ENCODE measurements at regions not wholly inside any gene's neighbourhood (a gene's known extent, or its start where the extent isn't known, plus 50 kb on each side); places are given as distances from the start of the nearest gene placed in this dataset.

DNA sequence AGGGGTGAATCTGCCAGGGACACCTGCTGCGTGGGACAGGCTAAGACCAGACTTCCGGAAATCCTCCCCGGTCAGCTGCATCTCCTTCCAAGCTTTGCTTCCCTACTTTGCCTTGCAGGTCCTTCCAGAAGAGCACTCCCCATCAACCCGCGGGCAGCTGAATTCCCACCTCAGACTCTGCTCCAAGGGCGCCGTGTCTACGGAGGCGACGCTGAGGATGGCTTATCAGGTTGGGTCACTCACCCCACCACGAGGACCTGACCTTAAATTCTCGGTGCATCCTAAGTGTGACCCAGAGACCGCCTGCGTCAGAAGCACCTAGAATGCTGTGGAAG, 78.9 kb upstream of the KMT2C start:
- no peaks in the 10 kb centered on the region for H3K4me1 ChIP-seq
- DNase-seq, result no peak
- H3K27ac ChIP-seq, result no peak overlapping the region
- no peaks in the 10 kb centered on the region for H3K36me3 ChIP-seq
- no peaks in the 10 kb centered on the region for H3K9me3 ChIP-seq
- no peak overlapping the region for H3K4me3 ChIP-seq
- H3K27me3 ChIP-seq, result no peaks in the 10 kb centered on the region
- TF ChIP-seq, protein P1, sequence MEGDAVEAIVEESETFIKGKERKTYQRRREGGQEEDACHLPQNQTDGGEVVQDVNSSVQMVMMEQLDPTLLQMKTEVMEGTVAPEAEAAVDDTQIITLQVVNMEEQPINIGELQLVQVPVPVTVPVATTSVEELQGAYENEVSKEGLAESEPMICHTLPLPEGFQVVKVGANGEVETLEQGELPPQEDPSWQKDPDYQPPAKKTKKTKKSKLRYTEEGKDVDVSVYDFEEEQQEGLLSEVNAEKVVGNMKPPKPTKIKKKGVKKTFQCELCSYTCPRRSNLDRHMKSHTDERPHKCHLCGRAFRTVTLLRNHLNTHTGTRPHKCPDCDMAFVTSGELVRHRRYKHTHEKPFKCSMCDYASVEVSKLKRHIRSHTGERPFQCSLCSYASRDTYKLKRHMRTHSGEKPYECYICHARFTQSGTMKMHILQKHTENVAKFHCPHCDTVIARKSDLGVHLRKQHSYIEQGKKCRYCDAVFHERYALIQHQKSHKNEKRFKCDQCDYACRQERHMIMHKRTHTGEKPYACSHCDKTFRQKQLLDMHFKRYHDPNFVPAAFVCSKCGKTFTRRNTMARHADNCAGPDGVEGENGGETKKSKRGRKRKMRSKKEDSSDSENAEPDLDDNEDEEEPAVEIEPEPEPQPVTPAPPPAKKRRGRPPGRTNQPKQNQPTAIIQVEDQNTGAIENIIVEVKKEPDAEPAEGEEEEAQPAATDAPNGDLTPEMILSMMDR (IDR thresholded peaks at IDR 0.05), result no peak
- no peak for TF ChIP-seq POLR2A (IDR thresholded peaks at IDR 0.05)

DNA sequence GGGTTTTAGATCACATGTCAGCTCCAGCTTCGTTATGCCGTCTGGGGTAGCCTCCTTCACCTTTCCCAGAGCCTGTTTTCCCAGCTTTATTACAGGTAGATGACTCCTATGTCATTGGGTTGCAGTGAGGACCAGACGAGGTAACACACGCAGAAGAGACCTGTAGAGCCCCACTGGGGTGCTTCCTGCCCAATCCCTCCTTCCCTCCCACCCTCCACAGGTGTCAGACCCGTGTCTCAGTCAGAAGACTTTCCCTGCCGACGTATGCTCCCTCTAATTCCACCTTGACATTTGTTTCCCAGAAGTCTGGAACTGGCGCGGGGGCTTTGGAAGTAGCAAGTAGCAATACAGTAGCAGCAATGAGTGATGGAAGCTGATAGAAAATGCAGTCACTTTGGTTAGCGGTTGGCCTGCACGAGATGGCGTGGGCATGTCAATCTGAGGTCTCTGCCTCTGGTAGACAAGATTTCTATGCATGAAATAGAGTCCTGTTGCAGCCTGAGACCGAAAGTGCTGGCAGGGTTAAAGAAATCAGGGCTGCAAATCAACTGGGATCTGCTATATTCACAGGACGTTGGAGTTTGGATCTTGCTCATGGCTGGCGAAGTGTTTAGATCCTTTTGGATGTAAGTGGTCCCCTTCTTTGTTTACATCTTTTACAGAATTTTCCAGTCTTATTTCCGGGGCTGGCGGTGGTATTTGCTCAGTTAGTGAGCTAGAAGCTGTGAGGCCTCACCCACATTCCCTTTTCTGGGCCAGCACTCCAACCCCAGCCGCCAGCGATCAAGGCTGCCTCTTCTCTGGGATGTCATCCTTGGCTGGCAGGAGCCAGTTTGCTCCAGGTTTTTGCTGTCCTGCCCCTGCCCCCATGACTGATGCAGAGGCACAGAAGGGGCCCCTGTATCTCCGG, 78.3 kb upstream of the KMT2C start:
- H3K27me3 ChIP-seq, result no peaks in the 10 kb centered on the region
- no peak for DNase-seq
- H3K9me3 ChIP-seq, result no peaks in the 10 kb centered on the region
- no peak for TF ChIP-seq POLR2A (IDR thresholded peaks at IDR 0.05)
- TF ChIP-seq, protein P1 (IDR thresholded peaks at IDR 0.05), result no peak
- H3K27ac ChIP-seq, result no peak overlapping the region
- H3K36me3 ChIP-seq, result no peaks in the 10 kb centered on the region
- no peak overlapping the region for H3K4me3 ChIP-seq
- H3K4me1 ChIP-seq, result no peaks in the 10 kb centered on the region

DNA sequence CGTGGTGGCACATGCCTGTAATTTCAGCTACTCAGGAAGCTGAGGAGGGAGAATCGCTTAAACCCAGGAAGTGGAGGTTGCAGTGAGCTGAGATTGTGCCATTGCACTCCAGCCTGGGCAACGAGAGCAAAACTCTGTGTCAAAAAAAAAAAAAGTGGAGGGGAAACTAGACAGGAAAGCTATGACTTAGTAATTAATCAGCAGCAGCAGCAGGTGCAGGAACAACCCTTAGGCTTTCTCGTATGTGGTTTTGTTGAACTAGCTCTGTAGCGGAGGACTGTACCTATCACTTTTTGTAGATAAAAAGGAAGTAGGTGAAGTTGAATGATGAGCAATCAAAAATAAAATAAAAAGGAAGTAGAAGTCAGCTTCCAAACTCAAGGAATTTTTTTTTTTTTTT, 76.9 kb upstream of the KMT2C start:
- no peak for TF ChIP-seq POLR2A (IDR thresholded peaks at IDR 0.05)
- TF ChIP-seq, protein P1 (IDR thresholded peaks at IDR 0.05), result no peak
- H3K4me1 ChIP-seq, result no peaks in the 10 kb centered on the region
- H3K36me3 ChIP-seq, result no peaks in the 10 kb centered on the region
- H3K27me3 ChIP-seq, result no peaks in the 10 kb centered on the region
- H3K9me3 ChIP-seq, result no peaks in the 10 kb centered on the region
- H3K27ac ChIP-seq, result no peak overlapping the region
- H3K4me3 ChIP-seq, result no peak overlapping the region
- DNase-seq, result no peak

DNA sequence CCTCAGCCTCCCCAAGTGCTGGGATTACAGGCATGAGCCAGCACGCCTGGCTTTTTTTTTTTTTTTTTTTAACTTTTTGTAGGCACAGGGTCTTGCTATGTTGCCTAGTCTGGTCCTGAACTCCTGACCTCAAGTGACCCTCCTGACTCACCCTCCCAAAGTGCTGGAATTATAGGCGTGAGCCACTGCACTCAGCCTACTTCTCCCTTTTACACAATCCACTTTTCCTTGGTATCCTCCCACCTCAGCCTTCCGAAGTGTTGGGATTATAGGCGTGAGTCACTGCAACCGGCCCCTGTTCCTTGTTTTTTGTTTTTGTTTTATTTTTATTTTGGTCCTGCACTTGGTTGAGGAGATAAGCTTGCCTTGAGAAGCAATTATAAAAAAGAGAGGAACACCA, 75.9 kb upstream of the KMT2C start:
- DNase-seq, result no peak
- Histone ChIP-seq H3K36me3 (no peaks in the 10 kb centered on the region), H3K9me3 (no peaks in the 10 kb centered on the region), H3K27ac (no peak overlapping the region), H3K27me3 (no peaks in the 10 kb centered on the region), H3K4me3 (no peak overlapping the region), H3K4me1 (no peaks in the 10 kb centered on the region)
- TF ChIP-seq, protein P1 (IDR thresholded peaks at IDR 0.05), result no peak
- TF ChIP-seq POLR2A (IDR thresholded peaks at IDR 0.05), result no peak

DNA sequence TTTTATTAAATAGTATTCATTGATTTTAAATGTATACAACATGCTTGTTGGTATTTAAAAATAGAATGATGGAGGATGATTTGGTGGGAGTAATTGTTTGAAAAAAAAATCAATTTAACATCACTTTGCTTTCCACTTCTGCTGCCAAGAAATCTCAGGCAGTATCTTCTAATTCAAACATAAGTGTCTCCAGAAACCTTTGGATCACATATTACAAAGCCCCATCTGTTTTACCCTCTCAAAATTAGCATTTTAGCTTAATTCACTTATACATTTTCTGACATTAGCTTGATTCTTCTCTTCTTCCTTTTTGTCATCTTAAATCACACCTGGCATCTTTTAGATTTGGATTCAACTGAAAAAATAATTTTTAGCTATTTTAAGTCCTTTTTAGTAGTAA, 72.9 kb upstream of the KMT2C start:
- no peak for DNase-seq
- Histone ChIP-seq H3K4me3 (no peak overlapping the region), H3K36me3 (no peaks in the 10 kb centered on the region), H3K9me3 (no peaks in the 10 kb centered on the region), H3K4me1 (no peaks in the 10 kb centered on the region), H3K27ac (no peak overlapping the region), H3K27me3 (no peaks in the 10 kb centered on the region)
- no peak for TF ChIP-seq POLR2A (IDR thresholded peaks at IDR 0.05)
- TF ChIP-seq, protein P1 (IDR thresholded peaks at IDR 0.05), result no peak
